Stimulated activated naive CD4-positive, alpha-beta T cell treated with Interleukin-2 at 50 U/mL for 16 hours (primary cell): ENCODE measurements at regions not wholly inside any gene's neighbourhood (a gene's known extent, or its start where the extent isn't known, plus 50 kb on each side); places are given as distances from the start of the nearest gene placed in this dataset.
A peak's percentile ranks its signal among the peaks of the same experiment; 100 is the strongest.

Experiments
- DNase-seq: peaks from one replicate; lab custom pipeline; 2025; lab: John Stamatoyannopoulos, UW

GRCh38 chr20:63115651-63116411 is 100.1 kb downstream of the YTHDF1 start:
- DNase-seq = no peak

GRCh38 chr20:63114693-63115311 is 101.1 kb downstream of the YTHDF1 start:
- no peak for DNase-seq

- DNase-seq = no peak
These were observed 101.8 kb downstream of the YTHDF1 start for GRCh38 chr20:63114006-63114692.

- no peak for DNase-seq
These were observed 103.3 kb downstream of the YTHDF1 start for GRCh38 chr20:63112491-63113219.

GRCh38 chr20:63108247-63108646 is 101.5 kb upstream of the BHLHE23 start:
- no peak for DNase-seq

- DNase-seq = no peak
These were observed 100.9 kb upstream of the BHLHE23 start for GRCh38 chr20:63107449-63108200.

- no peak for DNase-seq
These were observed 100.1 kb upstream of the BHLHE23 start for GRCh38 chr20:63106765-63107448.

GRCh38 chr20:63106108-63106764 is 99.5 kb upstream of the BHLHE23 start:
- DNase-seq = no peak

- DNase-seq = no peak
These were observed 98.7 kb upstream of the BHLHE23 start for GRCh38 chr20:63105211-63106107.

- no peak for DNase-seq
These were observed 97.8 kb upstream of the BHLHE23 start for GRCh38 chr20:63104312-63105181.

- no peak for DNase-seq
These were observed 96.9 kb upstream of the BHLHE23 start for GRCh38 chr20:63103402-63104311.

GRCh38 chr20:63102721-63103375 is 96.1 kb upstream of the BHLHE23 start:
- peak; percentile 71 for DNase-seq

GRCh38 chr20:63101781-63102720 is 95.3 kb upstream of the BHLHE23 start:
- DNase-seq = peak; percentile 70

GRCh38 chr20:63100926-63101699 is 94.3 kb upstream of the BHLHE23 start:
- DNase-seq = no peak
